Uterus (tissue), 2 donors: ENCODE measurements at regions not wholly inside any gene's neighbourhood (a gene's known extent, or its start where the extent isn't known, plus 50 kb on each side); places are given as distances from the start of the nearest gene placed in this dataset.

Experiments used
- POLR2A ChIP-seq, 2 donors: fragments of 450-650 bp; IDR thresholded peaks; one replicate each; pipeline ENCODE4 v1.6.1; 2016; ENCODE audit warnings: antibody characterized with exemption in 2 of 2, mild to moderate bottlenecking in 1 of 2, moderate library complexity in 1 of 2
- TF ChIP-seq, protein P1 (sequence below), 4 experiments: fragments of 200-600 bp in 2 of 4; fragments of 450-650 bp in 2 of 4; sonication (generic) in 2 of 4; IDR thresholded peaks; one replicate each; pipeline ENCODE4 v1.5.1; 2016 to 2019; ENCODE audit warnings: antibody characterized with exemption in 4 of 4, mild to moderate bottlenecking in 2 of 4, moderate library complexity in 1 of 4

DNA sequence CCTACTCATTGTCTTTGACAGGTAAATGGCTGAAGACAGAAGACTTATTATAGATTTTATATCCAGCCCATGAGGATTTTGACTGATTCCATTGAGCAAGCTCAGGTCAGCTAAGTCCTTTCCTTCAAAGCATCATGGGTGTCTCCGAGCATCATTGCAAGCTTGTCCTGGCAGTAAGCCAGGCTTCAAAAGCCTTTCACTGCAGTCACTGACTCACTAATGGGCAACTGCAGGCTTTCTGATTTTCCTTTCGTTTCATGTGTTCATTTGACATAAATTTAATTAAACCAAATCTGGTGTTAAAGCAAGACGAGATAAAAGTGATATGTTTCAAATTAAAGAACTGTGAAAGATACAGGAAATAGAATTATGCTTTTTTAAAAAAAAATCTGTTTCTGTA, 426.2 kb downstream of the ANXA1 start:
- TF ChIP-seq, protein P1, sequence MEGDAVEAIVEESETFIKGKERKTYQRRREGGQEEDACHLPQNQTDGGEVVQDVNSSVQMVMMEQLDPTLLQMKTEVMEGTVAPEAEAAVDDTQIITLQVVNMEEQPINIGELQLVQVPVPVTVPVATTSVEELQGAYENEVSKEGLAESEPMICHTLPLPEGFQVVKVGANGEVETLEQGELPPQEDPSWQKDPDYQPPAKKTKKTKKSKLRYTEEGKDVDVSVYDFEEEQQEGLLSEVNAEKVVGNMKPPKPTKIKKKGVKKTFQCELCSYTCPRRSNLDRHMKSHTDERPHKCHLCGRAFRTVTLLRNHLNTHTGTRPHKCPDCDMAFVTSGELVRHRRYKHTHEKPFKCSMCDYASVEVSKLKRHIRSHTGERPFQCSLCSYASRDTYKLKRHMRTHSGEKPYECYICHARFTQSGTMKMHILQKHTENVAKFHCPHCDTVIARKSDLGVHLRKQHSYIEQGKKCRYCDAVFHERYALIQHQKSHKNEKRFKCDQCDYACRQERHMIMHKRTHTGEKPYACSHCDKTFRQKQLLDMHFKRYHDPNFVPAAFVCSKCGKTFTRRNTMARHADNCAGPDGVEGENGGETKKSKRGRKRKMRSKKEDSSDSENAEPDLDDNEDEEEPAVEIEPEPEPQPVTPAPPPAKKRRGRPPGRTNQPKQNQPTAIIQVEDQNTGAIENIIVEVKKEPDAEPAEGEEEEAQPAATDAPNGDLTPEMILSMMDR (IDR thresholded peaks at IDR 0.05): no peak
- TF ChIP-seq POLR2A (IDR thresholded peaks at IDR 0.05): no peak
